ENCODE measurements at regions not wholly inside any gene's neighbourhood (a gene's known extent, or its start where the extent isn't known, plus 50 kb on each side); places are given as distances from the start of the nearest gene placed in this dataset.

- no peak for DNase-seq
- no peaks in the 10 kb centered on the region for H3K27me3 Mint-ChIP-seq (ENCODE audit: unreplicated experiment)
- TF ChIP-seq CTCF (IDR thresholded peaks at IDR 0.05; ENCODE audit: unreplicated experiment): no peak
- peaks cover 6% of the 10 kb centered on the region for H3K9me3 Mint-ChIP-seq (ENCODE audit: low read depth, unreplicated experiment)
- BruUV-seq (replicated peaks): no TSS peak
- CTCF ChIA-PET: no interaction called here
- H3K27ac Mint-ChIP-seq (ENCODE audit: unreplicated experiment): no peak overlapping the region
- H3K4me3 Mint-ChIP-seq (ENCODE audit: low read depth, unreplicated experiment): no peak overlapping the region
- intact Hi-C loops (cut with micrococcal nuclease; ENCODE audit: unreplicated experiment): no loop called here
- no peaks in the 10 kb centered on the region for H3K36me3 Mint-ChIP-seq (ENCODE audit: insufficient read depth, unreplicated experiment)
- H3K4me1 Mint-ChIP-seq (ENCODE audit: low read depth, unreplicated experiment): no peaks in the 10 kb centered on the region
Measured at GRCh38 chr13:111981446-111982165, 85.3 kb upstream of the SOX1 start.

GRCh38 chr13:111984349-111984748 is 82.6 kb upstream of the SOX1 start:
- TF ChIP-seq CTCF (IDR thresholded peaks at IDR 0.05; ENCODE audit: unreplicated experiment): no peak
- no peak overlapping the region for H3K4me3 Mint-ChIP-seq (ENCODE audit: low read depth, unreplicated experiment)
- H3K4me1 Mint-ChIP-seq (ENCODE audit: low read depth, unreplicated experiment): no peaks in the 10 kb centered on the region
- no TSS peak for BruUV-seq (replicated peaks)
- no peaks in the 10 kb centered on the region for H3K27me3 Mint-ChIP-seq (ENCODE audit: unreplicated experiment)
- H3K9me3 Mint-ChIP-seq (ENCODE audit: low read depth, unreplicated experiment): peaks cover 10% of the 10 kb centered on the region
- CTCF ChIA-PET: no interaction called here
- H3K36me3 Mint-ChIP-seq (ENCODE audit: insufficient read depth, unreplicated experiment): no peaks in the 10 kb centered on the region
- no peak overlapping the region for H3K27ac Mint-ChIP-seq (ENCODE audit: unreplicated experiment)
- intact Hi-C loops (cut with micrococcal nuclease; ENCODE audit: unreplicated experiment): no loop called here
- no peak for DNase-seq

- Mint-ChIP-seq H3K36me3 (ENCODE audit: insufficient read depth, unreplicated experiment) (no peaks in the 10 kb centered on the region), H3K4me3 (ENCODE audit: low read depth, unreplicated experiment) (no peak overlapping the region), H3K27ac (ENCODE audit: unreplicated experiment) (no peak overlapping the region), H3K4me1 (ENCODE audit: low read depth, unreplicated experiment) (no peaks in the 10 kb centered on the region), H3K27me3 (ENCODE audit: unreplicated experiment) (no peaks in the 10 kb centered on the region), H3K9me3 (ENCODE audit: low read depth, unreplicated experiment) (peaks cover 9% of the 10 kb centered on the region)
- DNase-seq: no peak
- no peak for TF ChIP-seq CTCF (IDR thresholded peaks at IDR 0.05; ENCODE audit: unreplicated experiment)
- CTCF ChIA-PET: no interaction called here
- no TSS peak for BruUV-seq (replicated peaks)
- intact Hi-C loops (cut with micrococcal nuclease; ENCODE audit: unreplicated experiment): no loop called here
Measured at GRCh38 chr13:111990362-111990761, 76.6 kb upstream of the SOX1 start.

- no peak for DNase-seq
- no peak for TF ChIP-seq CTCF (IDR thresholded peaks at IDR 0.05; ENCODE audit: unreplicated experiment)
- peaks cover 8% of the 10 kb centered on the region for H3K9me3 Mint-ChIP-seq (ENCODE audit: low read depth, unreplicated experiment)
- H3K36me3 Mint-ChIP-seq (ENCODE audit: insufficient read depth, unreplicated experiment): no peaks in the 10 kb centered on the region
- H3K4me3 Mint-ChIP-seq (ENCODE audit: low read depth, unreplicated experiment): no peak overlapping the region
- H3K27me3 Mint-ChIP-seq (ENCODE audit: unreplicated experiment): no peaks in the 10 kb centered on the region
- no TSS peak for BruUV-seq (replicated peaks)
- CTCF ChIA-PET: no interaction called here
- H3K4me1 Mint-ChIP-seq (ENCODE audit: low read depth, unreplicated experiment): no peaks in the 10 kb centered on the region
- intact Hi-C loops (cut with micrococcal nuclease; ENCODE audit: unreplicated experiment): no loop called here
- H3K27ac Mint-ChIP-seq (ENCODE audit: unreplicated experiment): no peak overlapping the region
Measured at GRCh38 chr13:111992911-111993310, 74.0 kb upstream of the SOX1 start.

Data from Calu3 (cell line).